ENCODE measurements at regions not wholly inside any gene's neighbourhood (a gene's known extent, or its start where the extent isn't known, plus 50 kb on each side); places are given as distances from the start of the nearest gene placed in this dataset.
A peak's percentile ranks its signal among the peaks of the same experiment; 100 is the strongest.

GRCh38 chr6:97654674-97655073 is 371.7 kb upstream of the MMS22L start:
- H3K27me3 ChIP-seq (ENCODE audit: control insufficient read depth, insufficient read depth): no peaks in the 10 kb centered on the region
- no peaks in the 10 kb centered on the region for H3K9me3 ChIP-seq (ENCODE audit: control insufficient read depth, low read length)
- 91% methylated on average over 3 of the region's 3 CpGs for WGBS
- DNase-seq (no peak), ATAC-seq (no peak)
- intact Hi-C loops (cut with DNase I): no loop called here
- H3K4me1 ChIP-seq (ENCODE audit: control insufficient read depth, insufficient read depth, low read length): no peaks in the 10 kb centered on the region
- no peak overlapping the region for H3K27ac ChIP-seq (ENCODE audit: low read length)
- no peak overlapping the region for H3K4me3 ChIP-seq (ENCODE audit: low read length)

GRCh38 chr6:97656236-97656635 is 373.2 kb upstream of the MMS22L start:
- WGBS: 54% methylated on average over 1 of the region's 1 CpG
- no peaks in the 10 kb centered on the region for H3K9me3 ChIP-seq (ENCODE audit: control insufficient read depth, low read length)
- no peak for ATAC-seq
- H3K4me1 ChIP-seq (ENCODE audit: control insufficient read depth, insufficient read depth, low read length): no peaks in the 10 kb centered on the region
- no peak for DNase-seq
- intact Hi-C loops (cut with DNase I): no loop called here
- H3K27ac ChIP-seq (ENCODE audit: low read length): no peak overlapping the region
- H3K27me3 ChIP-seq (ENCODE audit: control insufficient read depth, insufficient read depth): no peaks in the 10 kb centered on the region
- no peak overlapping the region for H3K4me3 ChIP-seq (ENCODE audit: low read length)

GRCh38 chr6:97656706-97657350 is 373.8 kb upstream of the MMS22L start:
- intact Hi-C loops (cut with DNase I): no loop called here

GRCh38 chr6:97658090-97658489 is 375.1 kb upstream of the MMS22L start:
- ATAC-seq (no peak), DNase-seq (no peak)
- Histone ChIP-seq H3K4me3 (ENCODE audit: low read length) (no peak overlapping the region), H3K9me3 (ENCODE audit: control insufficient read depth, low read length) (no peaks in the 10 kb centered on the region), H3K27me3 (ENCODE audit: control insufficient read depth, insufficient read depth) (no peaks in the 10 kb centered on the region), H3K27ac (ENCODE audit: low read length) (no peak overlapping the region), H3K4me1 (ENCODE audit: control insufficient read depth, insufficient read depth, low read length) (no peaks in the 10 kb centered on the region)
- intact Hi-C loops (cut with DNase I): no loop called here
- WGBS: 43% methylated on average over 2 of the region's 2 CpGs

More at GRCh38 chr6:97656706-97657350, 373.8 kb upstream of the MMS22L start:
- ATAC-seq: no peak
- 63% methylated on average over 8 of the region's 8 CpGs for WGBS
- Histone ChIP-seq H3K4me3 (ENCODE audit: low read length) (no peak overlapping the region), H3K27me3 (ENCODE audit: control insufficient read depth, insufficient read depth) (no peaks in the 10 kb centered on the region), H3K27ac (ENCODE audit: low read length) (no peak overlapping the region), H3K4me1 (ENCODE audit: control insufficient read depth, insufficient read depth, low read length) (no peaks in the 10 kb centered on the region), H3K9me3 (ENCODE audit: control insufficient read depth, low read length) (no peaks in the 10 kb centered on the region)
- no peak for DNase-seq

GRCh38 chr6:97663252-97663651 is 380.2 kb upstream of the MMS22L start:
- Histone ChIP-seq H3K9me3 (ENCODE audit: control insufficient read depth, low read length) (no peaks in the 10 kb centered on the region), H3K27me3 (ENCODE audit: control insufficient read depth, insufficient read depth) (no peaks in the 10 kb centered on the region), H3K4me1 (ENCODE audit: control insufficient read depth, insufficient read depth, low read length) (no peaks in the 10 kb centered on the region), H3K4me3 (ENCODE audit: low read length) (no peak overlapping the region), H3K27ac (ENCODE audit: low read length) (no peak overlapping the region)
- intact Hi-C loops (cut with DNase I): no loop called here
- ATAC-seq: no peak
- DNase-seq: peak in 1 of 3 donors; percentile 27

- no peaks in the 10 kb centered on the region for H3K9me3 ChIP-seq (ENCODE audit: control insufficient read depth, low read length)
- no peak overlapping the region for H3K4me3 ChIP-seq (ENCODE audit: low read length)
- WGBS: 73% methylated on average over 5 of the region's 5 CpGs
- no peaks in the 10 kb centered on the region for H3K27me3 ChIP-seq (ENCODE audit: control insufficient read depth, insufficient read depth)
- ATAC-seq (no peak), DNase-seq (no peak)
- intact Hi-C loops (cut with DNase I): no loop called here
- H3K4me1 ChIP-seq (ENCODE audit: control insufficient read depth, insufficient read depth, low read length): no peaks in the 10 kb centered on the region
- H3K27ac ChIP-seq (ENCODE audit: low read length): no peak overlapping the region
Measured at GRCh38 chr6:97665446-97665845, 382.4 kb upstream of the MMS22L start.

- no peaks in the 10 kb centered on the region for H3K27me3 ChIP-seq (ENCODE audit: control insufficient read depth, insufficient read depth)
- H3K9me3 ChIP-seq (ENCODE audit: control insufficient read depth, low read length): no peaks in the 10 kb centered on the region
- DNase-seq: no peak
- intact Hi-C loops (cut with DNase I): no loop called here
- no peaks in the 10 kb centered on the region for H3K4me1 ChIP-seq (ENCODE audit: control insufficient read depth, insufficient read depth, low read length)
- no peak overlapping the region for H3K4me3 ChIP-seq (ENCODE audit: low read length)
- H3K27ac ChIP-seq (ENCODE audit: low read length): no peak overlapping the region
- 73% methylated on average over 1 of the region's 1 CpG for WGBS
- ATAC-seq: no peak
Measured at GRCh38 chr6:97666889-97667288, 383.9 kb upstream of the MMS22L start.

GRCh38 chr6:97668716-97669115 is 385.7 kb upstream of the MMS22L start:
- DNase-seq (peak in 2 of 3 donors; percentile 28 to 33), ATAC-seq (peak; percentile 71 to 78)
- H3K4me1 ChIP-seq (ENCODE audit: control insufficient read depth, insufficient read depth, low read length): no peaks in the 10 kb centered on the region
- intact Hi-C loops (cut with DNase I): no loop called here
- H3K9me3 ChIP-seq (ENCODE audit: control insufficient read depth, low read length): no peaks in the 10 kb centered on the region
- WGBS: 7% methylated on average over 11 of the region's 11 CpGs
- no peak overlapping the region for H3K27ac ChIP-seq (ENCODE audit: low read length)
- H3K27me3 ChIP-seq (ENCODE audit: control insufficient read depth, insufficient read depth): no peaks in the 10 kb centered on the region
- H3K4me3 ChIP-seq (ENCODE audit: low read length): peak overlapping the region; percentile 40

- ATAC-seq (peak; percentile 93 to 94), DNase-seq (peak; percentile 15 to 61 (median 50))
- no peaks in the 10 kb centered on the region for H3K4me1 ChIP-seq (ENCODE audit: control insufficient read depth, insufficient read depth, low read length)
- no peaks in the 10 kb centered on the region for H3K27me3 ChIP-seq (ENCODE audit: control insufficient read depth, insufficient read depth)
- no peaks in the 10 kb centered on the region for H3K9me3 ChIP-seq (ENCODE audit: control insufficient read depth, low read length)
- H3K27ac ChIP-seq (ENCODE audit: low read length): peak overlapping the region; percentile 1
- intact Hi-C loops (cut with DNase I): no loop called here
- WGBS: 9% methylated on average over 15 of the region's 15 CpGs
- peak overlapping the region; percentile 40 for H3K4me3 ChIP-seq (ENCODE audit: low read length)
Measured at GRCh38 chr6:97669191-97670031, 386.4 kb upstream of the MMS22L start.

GRCh38 chr6:97674802-97675201 is 391.8 kb upstream of the MMS22L start:
- DNase-seq: no peak
- Histone ChIP-seq H3K4me3 (ENCODE audit: low read length) (no peak overlapping the region), H3K27me3 (ENCODE audit: control insufficient read depth, insufficient read depth) (no peaks in the 10 kb centered on the region), H3K9me3 (ENCODE audit: control insufficient read depth, low read length) (no peaks in the 10 kb centered on the region), H3K27ac (ENCODE audit: low read length) (no peak overlapping the region), H3K4me1 (ENCODE audit: control insufficient read depth, insufficient read depth, low read length) (no peaks in the 10 kb centered on the region)
- WGBS: 82% methylated on average over 3 of the region's 3 CpGs
- no peak for ATAC-seq
- intact Hi-C loops (cut with DNase I): no loop called here

GRCh38 chr6:97677626-97678025 is 394.6 kb upstream of the MMS22L start:
- DNase-seq: no peak
- intact Hi-C loops (cut with DNase I): no loop called here
- Histone ChIP-seq H3K4me1 (ENCODE audit: control insufficient read depth, insufficient read depth, low read length) (no peaks in the 10 kb centered on the region), H3K27me3 (ENCODE audit: control insufficient read depth, insufficient read depth) (no peaks in the 10 kb centered on the region), H3K27ac (ENCODE audit: low read length) (no peak overlapping the region), H3K9me3 (ENCODE audit: control insufficient read depth, low read length) (no peaks in the 10 kb centered on the region), H3K4me3 (ENCODE audit: low read length) (no peak overlapping the region)
- ATAC-seq: no peak
- 67% methylated on average over 2 of the region's 2 CpGs for WGBS
